Calu3 (cell line): ENCODE measurements at regions not wholly inside any gene's neighbourhood (a gene's known extent, or its start where the extent isn't known, plus 50 kb on each side); places are given as distances from the start of the nearest gene placed in this dataset.

Experiments
- BruUV-seq: library from RNA; stranded (reverse); fragments of 400-500 nt; replicated peaks from 2 replicates; lab custom pipeline; 2021; lab: Mats Ljungman, UMichigan
- CTCF ChIA-PET: fragments of 300-600 bp; sonication (Branson Sonifier 250); formaldehyde crosslinking; loops from one replicate; lab custom pipeline; 2022; ENCODE audit warnings: antibody characterized with exemption; lab: Charles Lee
- DNase-seq: peaks from one replicate; pipeline ENCODE4 v3.0.0; 2022
- H3K27ac Mint-ChIP-seq: one replicate; pipeline ENCODE4 v1.8.0; 2022; ENCODE audit warnings: mixed read lengths; ENCODE audit not compliant: unreplicated experiment
- H3K27me3 Mint-ChIP-seq: one replicate; pipeline ENCODE4 v1.8.0; 2022; ENCODE audit warnings: mixed read lengths; ENCODE audit not compliant: unreplicated experiment
- H3K36me3 Mint-ChIP-seq: one replicate; pipeline ENCODE4 v1.8.0; 2022; ENCODE audit warnings: mild to moderate bottlenecking, moderate library complexity, mixed read lengths; ENCODE audit not compliant: insufficient read depth, unreplicated experiment
- H3K4me1 Mint-ChIP-seq: one replicate; pipeline ENCODE4 v1.8.0; 2022; ENCODE audit warnings: mild to moderate bottlenecking, low read depth, mixed read lengths; ENCODE audit not compliant: unreplicated experiment
- H3K4me3 Mint-ChIP-seq: one replicate; pipeline ENCODE4 v1.8.0; 2022; ENCODE audit warnings: mild to moderate bottlenecking, low read depth, moderate library complexity, mixed read lengths; ENCODE audit not compliant: unreplicated experiment
- H3K9me3 Mint-ChIP-seq: one replicate; pipeline ENCODE4 v1.8.0; 2022; ENCODE audit warnings: low read depth, mixed read lengths; ENCODE audit not compliant: unreplicated experiment
- intact Hi-C: fragments of 100-400 bp; cut with micrococcal nuclease; formaldehyde crosslinking; loops from one replicate; pipeline ENCODE4 v1.10.0; 2022; ENCODE audit not compliant: unreplicated experiment
- TF ChIP-seq, protein P1 (sequence below): fragments of 200-600 bp; IDR thresholded peaks from one replicate; pipeline ENCODE4 v1.8.0; 2022; ENCODE audit warnings: antibody characterized with exemption; ENCODE audit not compliant: unreplicated experiment

DNA sequence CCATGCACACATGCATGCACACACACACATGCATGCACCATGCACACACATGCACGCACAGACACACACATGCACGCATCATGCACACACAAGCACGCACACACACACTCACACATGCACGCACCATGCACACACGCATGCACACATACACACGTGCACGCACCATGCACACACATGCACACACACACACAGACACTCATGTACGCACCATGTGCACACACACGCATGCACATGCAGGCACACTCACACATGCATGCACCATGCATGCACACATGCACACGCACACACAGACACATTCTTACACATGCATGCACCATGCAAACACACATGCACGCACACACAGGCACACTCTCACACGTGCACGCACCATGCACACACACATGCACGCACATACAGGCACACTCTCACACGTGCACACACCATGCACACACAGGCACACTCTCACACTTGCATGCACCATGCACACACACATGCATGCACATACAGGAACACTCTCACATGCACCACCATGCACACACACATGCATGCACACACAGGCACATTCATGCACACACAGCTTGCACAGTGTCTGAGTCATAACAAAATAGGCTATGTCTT lies 117.5 kb downstream of the TENT4A start:
- Mint-ChIP-seq H3K9me3 (peaks cover 6% of the 10 kb centered on the region), H3K27ac (no peak overlapping the region), H3K36me3 (no peaks in the 10 kb centered on the region), H3K4me3 (no peak overlapping the region), H3K27me3 (peaks cover 12% of the 10 kb centered on the region), H3K4me1 (no peaks in the 10 kb centered on the region)
- no TSS peak for BruUV-seq
- TF ChIP-seq, protein P1, sequence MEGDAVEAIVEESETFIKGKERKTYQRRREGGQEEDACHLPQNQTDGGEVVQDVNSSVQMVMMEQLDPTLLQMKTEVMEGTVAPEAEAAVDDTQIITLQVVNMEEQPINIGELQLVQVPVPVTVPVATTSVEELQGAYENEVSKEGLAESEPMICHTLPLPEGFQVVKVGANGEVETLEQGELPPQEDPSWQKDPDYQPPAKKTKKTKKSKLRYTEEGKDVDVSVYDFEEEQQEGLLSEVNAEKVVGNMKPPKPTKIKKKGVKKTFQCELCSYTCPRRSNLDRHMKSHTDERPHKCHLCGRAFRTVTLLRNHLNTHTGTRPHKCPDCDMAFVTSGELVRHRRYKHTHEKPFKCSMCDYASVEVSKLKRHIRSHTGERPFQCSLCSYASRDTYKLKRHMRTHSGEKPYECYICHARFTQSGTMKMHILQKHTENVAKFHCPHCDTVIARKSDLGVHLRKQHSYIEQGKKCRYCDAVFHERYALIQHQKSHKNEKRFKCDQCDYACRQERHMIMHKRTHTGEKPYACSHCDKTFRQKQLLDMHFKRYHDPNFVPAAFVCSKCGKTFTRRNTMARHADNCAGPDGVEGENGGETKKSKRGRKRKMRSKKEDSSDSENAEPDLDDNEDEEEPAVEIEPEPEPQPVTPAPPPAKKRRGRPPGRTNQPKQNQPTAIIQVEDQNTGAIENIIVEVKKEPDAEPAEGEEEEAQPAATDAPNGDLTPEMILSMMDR = no peak
- CTCF ChIA-PET = no interaction called here
- intact Hi-C loops = no loop called here
- DNase-seq = no peak

DNA sequence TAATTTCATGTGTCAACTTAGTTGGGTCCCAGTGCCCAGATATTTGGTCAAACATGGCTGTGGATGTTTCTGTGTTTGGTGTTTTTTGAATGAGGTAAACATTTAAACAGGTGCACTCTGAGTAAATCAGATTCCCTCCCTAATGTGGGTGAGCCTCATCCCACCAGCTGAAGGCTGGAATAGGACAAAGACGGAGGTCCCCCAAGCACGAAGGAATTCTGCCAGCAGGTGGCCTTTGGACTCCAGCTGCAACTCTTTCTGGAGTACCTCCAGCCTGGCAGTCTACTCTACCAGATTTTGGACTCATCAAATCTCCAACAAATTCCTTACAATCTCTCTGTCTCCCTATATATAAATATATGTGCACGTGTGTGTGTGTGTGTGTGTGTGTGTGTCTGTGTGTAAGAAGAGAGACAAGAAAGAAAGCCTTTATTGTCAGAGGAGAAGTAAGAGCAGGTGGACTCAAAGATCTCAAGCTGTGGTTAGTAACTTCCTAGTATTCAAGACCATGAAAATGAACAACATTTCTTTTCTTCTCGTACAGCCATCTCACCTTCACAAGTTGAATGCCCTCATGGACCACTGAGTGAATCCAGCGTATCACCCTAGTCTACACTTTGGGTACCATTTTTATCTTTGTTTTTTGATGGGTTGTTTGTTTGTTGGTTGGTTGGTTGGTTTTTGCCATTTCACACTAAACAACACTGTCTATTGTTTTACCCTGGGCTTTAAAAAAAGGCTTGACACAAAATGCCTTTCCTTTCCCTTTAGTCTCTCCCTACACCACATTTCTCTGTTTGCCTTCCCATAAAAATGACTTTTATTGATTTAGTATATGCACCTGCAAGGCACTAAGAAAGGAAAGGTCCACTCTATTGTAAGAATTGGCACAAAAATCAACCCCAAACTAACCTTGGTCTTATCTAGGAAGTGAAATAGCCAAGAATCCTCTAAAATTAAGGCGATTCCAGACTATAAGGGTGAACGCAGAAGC lies 118.7 kb downstream of the TENT4A start:
- Mint-ChIP-seq H3K9me3 (peaks cover 6% of the 10 kb centered on the region), H3K27ac (no peak overlapping the region), H3K27me3 (peaks cover 6% of the 10 kb centered on the region), H3K4me3 (no peak overlapping the region), H3K4me1 (no peaks in the 10 kb centered on the region), H3K36me3 (no peaks in the 10 kb centered on the region)
- intact Hi-C loops = no loop called here
- no peak for DNase-seq
- CTCF ChIA-PET = no interaction called here
- no TSS peak for BruUV-seq
- TF ChIP-seq, protein P1 = no peak

DNA sequence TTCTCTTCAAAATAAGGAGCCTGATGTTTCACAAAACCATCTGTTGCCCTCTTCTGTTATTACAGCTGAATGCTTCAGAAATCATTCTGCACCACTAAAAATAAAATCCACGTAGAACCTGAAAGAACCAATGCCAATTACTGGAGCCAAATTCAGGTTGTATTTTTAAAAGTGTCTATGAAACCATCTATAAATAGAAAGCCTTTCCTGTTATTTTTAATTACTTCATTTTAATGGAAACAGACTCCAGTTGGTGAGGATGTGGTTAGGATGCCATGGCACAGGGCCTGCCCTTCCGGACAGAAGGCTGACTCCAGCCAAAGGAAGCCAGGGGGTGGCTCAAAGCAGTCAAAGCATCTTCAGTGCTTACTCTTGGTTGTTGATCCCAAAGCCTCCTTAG lies 119.8 kb downstream of the TENT4A start:
- BruUV-seq = no TSS peak

DNA sequence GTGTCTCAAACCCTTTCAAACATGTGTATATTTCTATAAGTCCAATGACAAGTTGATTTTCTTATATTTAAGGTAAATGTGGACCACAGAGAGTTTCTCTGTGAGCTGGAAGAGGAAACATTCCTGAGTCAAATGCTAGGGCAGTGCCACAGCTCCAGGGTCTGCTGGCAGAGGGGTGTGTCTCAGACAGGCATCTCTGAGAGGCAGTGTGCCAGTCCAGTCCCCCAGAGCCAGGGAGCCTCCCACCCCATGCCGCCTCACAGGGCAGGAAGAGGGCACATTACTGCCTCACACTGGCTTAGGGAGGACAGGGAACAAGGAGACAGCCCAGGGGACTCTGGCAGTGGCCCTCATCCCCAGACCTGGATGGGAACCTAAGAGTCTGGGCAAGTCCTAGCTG lies 120.2 kb downstream of the TENT4A start:
- no peak overlapping the region for H3K27ac Mint-ChIP-seq
- no peaks in the 10 kb centered on the region for H3K36me3 Mint-ChIP-seq
- intact Hi-C loops = no loop called here
- DNase-seq = no peak
- no peaks in the 10 kb centered on the region for H3K4me1 Mint-ChIP-seq
- no TSS peak for BruUV-seq
- CTCF ChIA-PET = no interaction called here
- H3K4me3 Mint-ChIP-seq = no peak overlapping the region
- TF ChIP-seq, protein P1 = no peak
- H3K27me3 Mint-ChIP-seq = peaks cover 12% of the 10 kb centered on the region
- H3K9me3 Mint-ChIP-seq = peaks cover 10% of the 10 kb centered on the region

More for the DNA sequence above, 119.8 kb downstream of the TENT4A start:
- TF ChIP-seq, protein P1 = no peak
- no peak overlapping the region for H3K27ac Mint-ChIP-seq
- H3K4me3 Mint-ChIP-seq = no peak overlapping the region
- intact Hi-C loops = no loop called here
- H3K36me3 Mint-ChIP-seq = no peaks in the 10 kb centered on the region
- peaks cover 8% of the 10 kb centered on the region for H3K27me3 Mint-ChIP-seq
- no peaks in the 10 kb centered on the region for H3K4me1 Mint-ChIP-seq
- CTCF ChIA-PET = no interaction called here
- no peak for DNase-seq
- H3K9me3 Mint-ChIP-seq = peaks cover 10% of the 10 kb centered on the region
